Esophagus (tissue), 2 donors: ENCODE measurements at regions not wholly inside any gene's neighbourhood (a gene's known extent, or its start where the extent isn't known, plus 50 kb on each side); places are given as distances from the start of the nearest gene placed in this dataset.

Experiments used
- H3K27ac ChIP-seq, 2 donors: one replicate each; pipeline ENCODE4 v1.5.1; 2013; ENCODE audit warnings: low read depth in 2 of 2, mild to moderate bottlenecking in 2 of 2, inconsistent platforms in 1 of 2, low read length in 1 of 2, moderate library complexity in 1 of 2
- H3K27me3 ChIP-seq, 2 donors: one replicate each; pipeline ENCODE4 v1.6.1; 2013; ENCODE audit warnings: low read length in 2 of 2, control low read depth in 1 of 2, mild to moderate bottlenecking in 1 of 2; ENCODE audit not compliant: insufficient read depth in 2 of 2, control insufficient read depth in 1 of 2
- H3K36me3 ChIP-seq, 2 donors: one replicate each; pipeline ENCODE4 v1.6.1; 2013; ENCODE audit warnings: low read length in 1 of 2; ENCODE audit not compliant: control insufficient read depth in 2 of 2, insufficient read depth in 2 of 2
- H3K4me1 ChIP-seq, 2 donors: one replicate each; pipeline ENCODE4 v1.6.1; 2013; ENCODE audit warnings: low read length in 1 of 2; ENCODE audit not compliant: control insufficient read depth in 2 of 2, insufficient read depth in 2 of 2
- H3K4me3 ChIP-seq, 2 donors: one replicate each; pipeline ENCODE4 v1.5.1; 2013; ENCODE audit warnings: low read length in 2 of 2, mild to moderate bottlenecking in 2 of 2, low read depth in 1 of 2, moderate library complexity in 1 of 2
- H3K9me3 ChIP-seq, 2 donors: one replicate each; pipeline ENCODE4 v1.6.1; 2013; ENCODE audit warnings: mild to moderate bottlenecking in 2 of 2, low read depth in 1 of 2, low read length in 1 of 2, moderate library complexity in 1 of 2; ENCODE audit not compliant: control insufficient read depth in 2 of 2, insufficient read depth in 1 of 2
- WGBS, 2 donors: extraction: QIAGEN DNeasy Blood & Tissue Kit; methylation state at CpG; one replicate each; pipeline ENCODE4 v1.1.7; 2013; 5-methylcytosine and 5-hydroxymethylcytosine counted together
- donor health status: healthy with polysubstance abuse.
- donor health status: Bipolar disorder and iron deficiency.

DNA sequence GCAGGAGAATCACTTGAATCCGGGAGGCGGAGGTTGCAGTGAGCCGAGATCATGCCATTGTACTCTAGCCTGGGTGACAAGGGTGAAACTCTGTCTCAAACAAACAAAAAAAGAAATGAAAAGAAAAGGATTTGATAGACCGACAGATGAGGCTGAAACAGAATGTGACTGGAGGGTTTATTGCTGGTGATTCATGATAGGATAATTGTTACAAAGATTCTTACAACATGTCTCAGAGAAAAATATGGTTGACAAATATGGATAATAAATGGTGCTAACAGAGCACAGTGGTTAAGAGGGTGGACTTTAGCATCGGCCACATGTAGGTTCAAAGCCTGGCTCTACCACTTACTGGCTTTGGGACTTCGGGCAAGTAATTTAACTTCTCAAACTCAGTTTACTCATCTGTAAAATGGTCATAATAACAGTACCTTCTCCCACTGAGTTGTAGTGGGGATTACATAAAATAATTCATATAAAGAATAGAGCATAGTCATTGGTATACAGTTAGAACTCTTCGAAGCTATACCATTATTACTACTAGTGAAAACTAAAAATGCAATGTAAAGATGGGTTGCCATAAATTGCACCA is 131.9 kb downstream of the MAP3K7 start:
- Histone ChIP-seq H3K4me1 (peaks cover 0 to 6% of the 10 kb centered on the region in 2 donors), H3K4me3 (no peak overlapping the region), H3K27ac (no peak overlapping the region), H3K27me3 (no peaks in the 10 kb centered on the region), H3K9me3 (no peaks in the 10 kb centered on the region), H3K36me3 (no peaks in the 10 kb centered on the region)
- WGBS, 2 donors = 76% methylated on average over 7 of the region's 7 CpGs

- H3K27ac ChIP-seq = no peak overlapping the region
- H3K27me3 ChIP-seq = no peaks in the 10 kb centered on the region
- H3K36me3 ChIP-seq = no peaks in the 10 kb centered on the region
- no peaks in the 10 kb centered on the region for H3K9me3 ChIP-seq
- no peaks in the 10 kb centered on the region for H3K4me1 ChIP-seq
- no peak overlapping the region for H3K4me3 ChIP-seq
- WGBS, 2 donors = 42 to 47% methylated on average over 4 of the region's 4 CpGs
Measured at GRCh38 chr6:90450268-90450953, 136.5 kb downstream of the MAP3K7 start.

DNA sequence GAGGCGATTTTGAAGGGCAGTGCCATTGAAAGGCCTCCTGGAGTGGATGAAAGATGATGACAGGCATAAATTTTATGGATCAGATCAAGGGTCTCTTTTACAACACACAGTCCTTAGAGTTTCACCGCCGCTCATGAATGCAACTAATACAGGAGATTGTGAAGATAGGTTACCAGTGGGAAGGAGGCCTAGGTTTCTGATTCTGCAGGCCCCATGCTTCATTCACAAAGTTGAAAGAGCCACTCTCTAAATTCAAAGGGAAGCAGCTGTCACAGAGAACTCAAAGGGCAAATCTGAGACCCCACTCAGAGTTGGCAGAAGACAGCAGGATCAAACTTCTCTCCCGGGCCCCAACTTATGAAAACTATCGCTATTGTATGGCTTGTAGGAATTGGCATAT is 137.6 kb downstream of the MAP3K7 start:
- Histone ChIP-seq H3K4me1 (no peaks in the 10 kb centered on the region), H3K27ac (no peak overlapping the region), H3K9me3 (no peaks in the 10 kb centered on the region), H3K36me3 (no peaks in the 10 kb centered on the region), H3K4me3 (no peak overlapping the region), H3K27me3 (no peaks in the 10 kb centered on the region)
- 87 to 94% methylated on average over 5 of the region's 5 CpGs for WGBS, 2 donors

- WGBS, 2 donors = 89 to 92% methylated on average over 5 of the region's 5 CpGs
- H3K4me3 ChIP-seq = no peak overlapping the region
- H3K9me3 ChIP-seq = no peaks in the 10 kb centered on the region
- H3K36me3 ChIP-seq = no peaks in the 10 kb centered on the region
- H3K4me1 ChIP-seq = no peaks in the 10 kb centered on the region
- H3K27me3 ChIP-seq = no peaks in the 10 kb centered on the region
- no peak overlapping the region for H3K27ac ChIP-seq
Measured at GRCh38 chr6:90448836-90449235, 138.0 kb downstream of the MAP3K7 start.

DNA sequence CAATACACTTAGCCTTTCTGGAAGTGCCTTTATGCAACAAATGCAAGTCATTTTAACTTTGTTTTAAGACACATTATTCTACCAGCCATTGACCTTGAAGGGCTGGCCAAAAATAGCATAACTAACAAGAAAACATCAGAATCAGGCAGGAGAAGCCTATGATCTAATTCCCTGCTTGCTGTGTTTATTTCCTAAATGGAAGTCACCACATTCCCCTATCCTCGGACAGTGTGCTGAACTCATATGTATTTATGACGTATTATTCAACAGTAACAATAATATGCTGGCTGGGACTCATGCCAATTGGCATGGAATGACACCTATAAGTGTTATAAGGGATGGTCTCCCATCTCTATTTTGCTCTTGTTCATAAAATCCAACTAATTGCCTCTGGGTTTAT is 140.7 kb downstream of the MAP3K7 start:
- WGBS, 2 donors = 56 to 62% methylated on average over 2 of the region's 2 CpGs
- H3K36me3 ChIP-seq = no peaks in the 10 kb centered on the region

GRCh38 chr6:90445533-90446108 is 141.3 kb downstream of the MAP3K7 start:
- Histone ChIP-seq H3K4me1 (no peaks in the 10 kb centered on the region), H3K9me3 (no peaks in the 10 kb centered on the region), H3K27ac (no peak overlapping the region), H3K27me3 (no peaks in the 10 kb centered on the region), H3K4me3 (no peak overlapping the region), H3K36me3 (no peaks in the 10 kb centered on the region)
- WGBS, 2 donors = 76 to 81% methylated on average over 2 of the region's 2 CpGs

More for the DNA sequence above, 140.7 kb downstream of the MAP3K7 start:
- no peaks in the 10 kb centered on the region for H3K9me3 ChIP-seq
- H3K27ac ChIP-seq = no peak overlapping the region
- H3K4me3 ChIP-seq = no peak overlapping the region
- no peaks in the 10 kb centered on the region for H3K27me3 ChIP-seq
- no peaks in the 10 kb centered on the region for H3K4me1 ChIP-seq

- no peak overlapping the region for H3K27ac ChIP-seq
- 84 to 86% methylated on average over 8 of the region's 8 CpGs for WGBS, 2 donors
Measured at GRCh38 chr6:90444160-90444714, 142.6 kb downstream of the MAP3K7 start.

GRCh38 chr6:90442366-90442765 is 144.5 kb downstream of the MAP3K7 start:
- Histone ChIP-seq H3K4me3 (no peak overlapping the region), H3K36me3 (no peaks in the 10 kb centered on the region), H3K27ac (no peak overlapping the region), H3K27me3 (no peaks in the 10 kb centered on the region), H3K9me3 (no peaks in the 10 kb centered on the region), H3K4me1 (no peaks in the 10 kb centered on the region)
- 76 to 88% methylated on average over 1 of the region's 1 CpG for WGBS, 2 donors

More at GRCh38 chr6:90444160-90444714, 142.6 kb downstream of the MAP3K7 start:
- H3K9me3 ChIP-seq = no peaks in the 10 kb centered on the region
- H3K4me3 ChIP-seq = no peak overlapping the region
- H3K36me3 ChIP-seq = no peaks in the 10 kb centered on the region
- H3K4me1 ChIP-seq = no peaks in the 10 kb centered on the region
- no peaks in the 10 kb centered on the region for H3K27me3 ChIP-seq

GRCh38 chr6:90440586-90441283 is 144.1 kb upstream of the BACH2 start:
- Histone ChIP-seq H3K4me3 (no peak overlapping the region), H3K4me1 (no peaks in the 10 kb centered on the region), H3K36me3 (no peaks in the 10 kb centered on the region), H3K27ac (no peak overlapping the region), H3K27me3 (no peaks in the 10 kb centered on the region), H3K9me3 (no peaks in the 10 kb centered on the region)
- 91 to 92% methylated on average over 8 of the region's 8 CpGs for WGBS, 2 donors
